ENCODE measurements at regions not wholly inside any gene's neighbourhood (a gene's known extent, or its start where the extent isn't known, plus 50 kb on each side); places are given as distances from the start of the nearest gene placed in this dataset.

GRCh38 chr4:170990989-170991589 is 822.1 kb upstream of the GALNTL6 start:
- no peaks in the 10 kb centered on the region for H3K27me3 ChIP-seq (ENCODE audit: insufficient read depth, low read length)
- DNase-seq (ENCODE audit: low read depth), result no peak
- H2AFZ ChIP-seq (ENCODE audit: low read depth, low read length), result no peak overlapping the region
- Mint-ChIP-seq H3K4me1 (ENCODE audit: low read depth, unreplicated experiment) (no peaks in the 10 kb centered on the region), H3K4me3 (ENCODE audit: unreplicated experiment) (no peak overlapping the region), H3K27me3 (ENCODE audit: low read depth, unreplicated experiment) (no peaks in the 10 kb centered on the region), H3K9me3 (ENCODE audit: unreplicated experiment) (no peaks in the 10 kb centered on the region), H3K36me3 (ENCODE audit: low read depth, unreplicated experiment) (no peaks in the 10 kb centered on the region), H3K27ac (ENCODE audit: unreplicated experiment) (no peak overlapping the region)
- H3K4me3 ChIP-seq (ENCODE audit: insufficient read depth, low read depth, low read length), result no peak overlapping the region
- no peaks in the 10 kb centered on the region for H3K4me1 ChIP-seq (ENCODE audit: insufficient read depth, low read length)
- no peaks in the 10 kb centered on the region for H4K20me1 ChIP-seq (ENCODE audit: insufficient read depth, low read length)
- no peak for FAIRE-seq
- TF ChIP-seq EZH2 (IDR thresholded peaks at IDR 0.05; ENCODE audit: insufficient read depth, low read length) (no peak), CTCF (IDR thresholded peaks at IDR 0.05; ENCODE audit: insufficient read depth, low read depth, low read length) (peak; percentile 51)
- H3K79me2 ChIP-seq (ENCODE audit: insufficient read depth, low read length), result no peaks in the 10 kb centered on the region
- no peak overlapping the region for H3K27ac ChIP-seq (ENCODE audit: low read depth, low read length)
- H3K4me2 ChIP-seq (ENCODE audit: low read length), result no peak overlapping the region
- H3K36me3 ChIP-seq (ENCODE audit: insufficient read depth, low read length), result no peaks in the 10 kb centered on the region
- H3K9me3 ChIP-seq (ENCODE audit: insufficient read depth, low read depth, low read length), result no peaks in the 10 kb centered on the region
- no peak overlapping the region for H3K9ac ChIP-seq (ENCODE audit: low read length)

- Histone ChIP-seq H4K20me1 (ENCODE audit: insufficient read depth, low read length) (no peaks in the 10 kb centered on the region), H3K27me3 (ENCODE audit: insufficient read depth, low read length) (no peaks in the 10 kb centered on the region), H3K4me3 (ENCODE audit: insufficient read depth, low read depth, low read length) (no peak overlapping the region), H3K4me2 (ENCODE audit: low read length) (no peak overlapping the region), H3K79me2 (ENCODE audit: insufficient read depth, low read length) (no peaks in the 10 kb centered on the region), H3K9ac (ENCODE audit: low read length) (no peak overlapping the region), H3K4me1 (ENCODE audit: insufficient read depth, low read length) (no peaks in the 10 kb centered on the region), H3K9me3 (ENCODE audit: insufficient read depth, low read depth, low read length) (no peaks in the 10 kb centered on the region), H2AFZ (ENCODE audit: low read depth, low read length) (no peak overlapping the region), H3K36me3 (ENCODE audit: insufficient read depth, low read length) (no peaks in the 10 kb centered on the region), H3K27ac (ENCODE audit: low read depth, low read length) (no peak overlapping the region)
- Mint-ChIP-seq H3K4me3 (ENCODE audit: unreplicated experiment) (no peak overlapping the region), H3K27me3 (ENCODE audit: low read depth, unreplicated experiment) (no peaks in the 10 kb centered on the region), H3K9me3 (ENCODE audit: unreplicated experiment) (no peaks in the 10 kb centered on the region), H3K27ac (ENCODE audit: unreplicated experiment) (no peak overlapping the region), H3K4me1 (ENCODE audit: low read depth, unreplicated experiment) (no peaks in the 10 kb centered on the region), H3K36me3 (ENCODE audit: low read depth, unreplicated experiment) (no peaks in the 10 kb centered on the region)
- no peak for TF ChIP-seq CTCF (IDR thresholded peaks at IDR 0.05; ENCODE audit: insufficient read depth, low read depth, low read length)
- no peak for TF ChIP-seq EZH2 (IDR thresholded peaks at IDR 0.05; ENCODE audit: insufficient read depth, low read length)
- FAIRE-seq (no peak), DNase-seq (ENCODE audit: low read depth) (no peak)
Measured at GRCh38 chr4:170988446-170988845, 824.8 kb upstream of the GALNTL6 start.

- Histone ChIP-seq H3K4me1 (ENCODE audit: insufficient read depth, low read length) (no peaks in the 10 kb centered on the region), H3K79me2 (ENCODE audit: insufficient read depth, low read length) (no peaks in the 10 kb centered on the region), H4K20me1 (ENCODE audit: insufficient read depth, low read length) (no peaks in the 10 kb centered on the region), H3K9me3 (ENCODE audit: insufficient read depth, low read depth, low read length) (no peaks in the 10 kb centered on the region), H3K4me2 (ENCODE audit: low read length) (peak overlapping the region; percentile 22), H2AFZ (ENCODE audit: low read depth, low read length) (peak overlapping the region; percentile 26), H3K4me3 (ENCODE audit: insufficient read depth, low read depth, low read length) (no peak overlapping the region), H3K27ac (ENCODE audit: low read depth, low read length) (no peak overlapping the region), H3K9ac (ENCODE audit: low read length) (no peak overlapping the region), H3K27me3 (ENCODE audit: insufficient read depth, low read length) (no peaks in the 10 kb centered on the region), H3K36me3 (ENCODE audit: insufficient read depth, low read length) (no peaks in the 10 kb centered on the region)
- peak overlapping the region; percentile 68 for H3K27ac Mint-ChIP-seq (ENCODE audit: unreplicated experiment)
- FAIRE-seq (no peak), DNase-seq (ENCODE audit: low read depth) (peak; percentile 8)
- H3K9me3 Mint-ChIP-seq (ENCODE audit: unreplicated experiment), result peaks cover 1% of the 10 kb centered on the region
- H3K36me3 Mint-ChIP-seq (ENCODE audit: low read depth, unreplicated experiment), result no peaks in the 10 kb centered on the region
- H3K27me3 Mint-ChIP-seq (ENCODE audit: low read depth, unreplicated experiment), result no peaks in the 10 kb centered on the region
- H3K4me1 Mint-ChIP-seq (ENCODE audit: low read depth, unreplicated experiment), result peaks cover 8% of the 10 kb centered on the region
- no peak overlapping the region for H3K4me3 Mint-ChIP-seq (ENCODE audit: unreplicated experiment)
- TF ChIP-seq EZH2 (IDR thresholded peaks at IDR 0.05; ENCODE audit: insufficient read depth, low read length) (no peak), CTCF (IDR thresholded peaks at IDR 0.05; ENCODE audit: insufficient read depth, low read depth, low read length) (no peak)
Measured at GRCh38 chr4:170979736-170980135, 833.5 kb upstream of the GALNTL6 start.

All from astrocyte (in vitro differentiated cells and primary cell).